GM12892 (cell line): ENCODE measurements at regions not wholly inside any gene's neighbourhood (a gene's known extent, or its start where the extent isn't known, plus 50 kb on each side); places are given as distances from the start of the nearest gene placed in this dataset.

Source experiments
- DNase-seq: peaks from one replicate; pipeline ENCODE4 v3.0.0; 2011; ENCODE audit not compliant: insufficient read length
- FAIRE-seq: peaks from 2 replicates; lab custom pipeline; 2011; peaks lifted over from hg19 to GRCh38; lab: Jason Lieb, UNC
- POLR2A ChIP-seq: IDR thresholded peaks from 2 replicates; pipeline ENCODE4 v1.6.1; 2011; ENCODE audit warnings: low read depth, low read length, control low read depth
- POLR2AphosphoS5 ChIP-seq: IDR thresholded peaks from 2 replicates; pipeline ENCODE4 v1.6.1; 2011; ENCODE audit warnings: low read depth, low read length, control low read depth
- TAF1 ChIP-seq: IDR thresholded peaks from 2 replicates; pipeline ENCODE4 v1.6.1; 2011; ENCODE audit warnings: low read depth, mild to moderate bottlenecking, control low read depth, low read length, borderline replicate concordance

GRCh38 chr15:97210277-97210676 lies 750.2 kb upstream of the ARRDC4 start:
- FAIRE-seq (no peak), DNase-seq (no peak)
- TF ChIP-seq POLR2AphosphoS5 (no peak), POLR2A (no peak), TAF1 (no peak)

DNA sequence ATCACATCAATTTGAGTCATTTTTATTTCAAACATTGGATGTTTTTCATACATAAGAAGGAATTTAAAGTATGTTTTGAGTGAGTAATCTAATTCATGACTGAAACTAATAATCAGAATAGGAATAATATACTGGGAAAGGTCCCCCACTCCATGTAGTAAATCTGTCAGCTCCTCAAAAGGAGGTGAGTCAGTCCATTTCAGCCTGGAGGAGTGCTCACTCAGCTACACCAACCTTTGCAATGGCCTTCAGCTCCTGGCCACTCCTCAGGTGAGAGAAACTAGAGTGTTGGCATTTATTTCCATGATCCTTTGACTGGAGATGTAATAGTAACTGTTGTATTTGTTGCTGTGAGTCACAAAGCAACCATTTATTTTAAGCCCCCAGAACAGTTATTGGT lies 744.9 kb upstream of the ARRDC4 start:
- TF ChIP-seq POLR2A (no peak), POLR2AphosphoS5 (no peak), TAF1 (no peak)
- no peak for DNase-seq
- no peak for FAIRE-seq

DNA sequence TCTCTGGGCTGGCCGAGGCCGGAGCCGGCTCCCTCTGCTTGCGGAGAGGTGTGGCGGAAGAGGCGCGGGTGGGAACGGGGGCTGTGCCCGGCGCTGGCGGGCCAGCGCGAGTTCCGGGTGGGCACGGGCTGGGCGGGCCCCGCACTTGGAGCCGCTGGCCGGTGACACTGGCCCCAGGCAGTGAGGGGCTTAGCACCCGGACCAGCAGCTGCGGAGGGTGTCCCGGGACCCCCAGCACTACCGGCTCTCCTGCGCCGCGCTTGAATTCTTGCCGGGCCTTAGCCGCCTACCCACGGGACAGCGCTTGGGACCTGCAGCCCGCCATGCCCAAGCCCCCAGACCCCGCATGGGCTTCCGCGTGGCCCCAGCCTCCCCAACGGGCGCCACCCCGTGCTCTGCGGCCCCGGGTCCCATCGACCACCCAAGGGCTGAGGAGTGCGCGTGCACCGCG lies 736.3 kb upstream of the ARRDC4 start:
- FAIRE-seq (no peak), DNase-seq (no peak)
- TF ChIP-seq TAF1 = no peak
- TF ChIP-seq POLR2A = no peak

DNA sequence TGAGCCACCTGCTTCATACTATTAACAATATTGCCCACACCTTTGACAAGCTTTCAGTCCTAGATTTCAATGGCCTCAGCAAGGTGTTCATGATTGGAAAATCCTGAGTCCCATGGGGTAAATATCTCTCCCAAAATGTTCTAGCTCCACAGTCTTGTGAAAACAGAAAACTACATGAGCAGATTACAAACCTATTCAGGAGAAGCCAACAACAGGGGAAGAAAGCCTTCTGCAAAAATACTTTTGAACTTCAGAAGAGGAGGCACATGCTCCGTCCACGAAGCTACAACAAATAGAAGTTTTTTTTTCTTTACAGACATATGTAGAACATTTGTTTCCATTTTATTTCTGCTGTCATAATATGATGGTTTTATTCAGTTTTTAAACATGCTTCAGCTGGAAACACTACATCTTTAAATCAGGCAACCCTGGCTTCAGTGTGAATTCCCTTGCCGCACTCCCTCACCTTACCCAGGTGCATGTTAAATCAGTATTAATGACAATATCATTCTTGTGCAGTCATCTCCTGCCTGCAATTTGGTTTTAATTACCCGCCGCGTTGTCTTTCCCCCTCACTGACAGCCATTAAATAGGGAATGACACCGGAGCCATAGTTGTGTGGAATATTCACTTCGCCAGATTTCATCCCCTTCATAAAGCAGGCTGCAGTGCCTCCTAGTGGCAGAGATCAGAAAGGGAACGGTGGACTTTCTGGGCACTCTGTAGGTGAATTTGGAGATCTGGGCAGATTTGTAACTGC lies 725.5 kb upstream of the ARRDC4 start:
- FAIRE-seq (peak; percentile 30), DNase-seq (peak; percentile 5)
- no peak for TF ChIP-seq TAF1
- TF ChIP-seq POLR2A = no peak
- TF ChIP-seq POLR2AphosphoS5 = no peak

DNA sequence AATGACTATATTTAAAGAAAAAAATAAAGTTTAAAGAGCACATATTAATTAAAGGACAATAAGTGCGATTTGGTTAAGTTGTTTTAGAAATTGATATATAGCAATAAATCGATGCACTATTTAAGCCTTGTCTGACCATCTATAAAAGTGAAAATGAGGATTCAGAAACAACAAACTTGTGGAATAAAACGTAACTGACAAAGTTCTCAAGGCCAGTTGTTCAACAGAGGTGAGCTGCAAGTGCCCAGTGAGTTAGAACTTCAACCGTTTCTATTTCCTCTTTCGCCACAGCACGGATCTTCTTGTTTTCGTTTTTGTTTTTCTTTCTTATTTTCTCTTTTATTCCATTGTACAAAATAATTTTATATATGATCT lies 724.9 kb upstream of the ARRDC4 start:
- DNase-seq (no peak), FAIRE-seq (no peak)
- TF ChIP-seq TAF1 (no peak), POLR2A (no peak), POLR2AphosphoS5 (no peak)

DNA sequence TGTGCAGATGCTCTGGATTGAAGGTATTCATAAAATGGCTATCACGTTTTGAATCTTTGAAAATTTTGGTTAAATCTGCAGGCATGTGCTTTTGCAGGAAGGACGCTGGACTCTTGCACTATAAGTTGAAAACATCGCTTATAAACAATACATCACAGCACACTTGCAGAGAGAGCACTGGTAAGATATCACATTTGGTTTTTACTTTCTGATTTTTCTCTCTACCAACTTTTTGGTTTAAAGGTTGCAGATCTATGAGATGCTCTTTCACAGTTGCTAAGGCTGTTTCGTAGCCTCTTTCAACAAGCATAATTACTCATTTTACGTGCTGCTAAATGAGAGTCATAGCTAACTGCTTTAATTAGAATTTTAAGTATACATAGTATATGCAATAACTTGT lies 724.4 kb upstream of the ARRDC4 start:
- DNase-seq (no peak), FAIRE-seq (no peak)
- TF ChIP-seq POLR2A = no peak
- TF ChIP-seq POLR2AphosphoS5 = no peak
- TF ChIP-seq TAF1 = no peak

DNA sequence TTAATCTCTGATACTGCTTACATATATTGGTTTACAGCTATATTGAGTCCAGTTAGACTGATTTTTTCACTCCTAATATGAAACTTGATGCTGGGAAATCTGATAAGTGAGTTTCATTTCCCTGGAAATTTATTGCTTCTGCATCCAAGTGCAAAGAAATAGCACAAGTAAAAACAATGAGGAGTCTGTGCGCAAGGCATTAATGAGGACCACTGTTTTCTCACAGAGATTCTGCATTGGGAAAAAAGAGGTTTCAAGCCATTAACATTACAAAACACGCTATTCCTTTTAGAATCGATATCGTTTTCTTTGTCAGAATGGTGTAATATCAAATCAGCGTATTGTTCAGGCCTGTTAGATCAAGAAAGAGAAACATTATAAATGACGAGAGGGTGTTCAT lies 723.3 kb upstream of the ARRDC4 start:
- DNase-seq = no peak
- TF ChIP-seq POLR2A (no peak), POLR2AphosphoS5 (no peak), TAF1 (no peak)
- no peak for FAIRE-seq

GRCh38 chr15:97248376-97248775 lies 712.1 kb upstream of the ARRDC4 start:
- DNase-seq (no peak), FAIRE-seq (no peak)
- no peak for TF ChIP-seq POLR2A
- TF ChIP-seq POLR2AphosphoS5 = no peak
- no peak for TF ChIP-seq TAF1

DNA sequence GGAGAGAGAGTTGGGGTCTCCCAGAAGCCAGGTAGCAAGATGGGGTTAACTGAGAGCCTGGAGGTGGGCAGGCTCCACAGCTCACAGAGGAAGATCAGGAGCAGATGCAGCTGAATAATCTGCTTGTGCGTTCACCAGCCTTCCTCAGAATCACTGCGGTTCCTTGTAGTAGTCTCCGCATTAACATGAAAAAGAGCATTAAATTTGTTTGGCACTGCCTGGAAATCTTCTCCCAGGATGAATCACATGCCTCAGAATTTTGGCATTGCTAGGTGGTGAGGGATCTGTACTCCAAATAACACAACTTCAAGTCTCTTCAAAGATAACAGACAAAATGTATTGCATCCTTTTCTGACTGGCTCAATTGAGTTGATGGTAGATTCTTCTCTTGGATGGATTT lies 700.6 kb upstream of the ARRDC4 start:
- no peak for DNase-seq
- TF ChIP-seq POLR2A (no peak), TAF1 (no peak), POLR2AphosphoS5 (no peak)
- FAIRE-seq = no peak

- no peak for TF ChIP-seq TAF1
- no peak for TF ChIP-seq POLR2AphosphoS5
- TF ChIP-seq POLR2A = no peak
- DNase-seq = no peak
- no peak for FAIRE-seq
Measured at GRCh38 chr15:97301166-97301565, 659.3 kb upstream of the ARRDC4 start.

DNA sequence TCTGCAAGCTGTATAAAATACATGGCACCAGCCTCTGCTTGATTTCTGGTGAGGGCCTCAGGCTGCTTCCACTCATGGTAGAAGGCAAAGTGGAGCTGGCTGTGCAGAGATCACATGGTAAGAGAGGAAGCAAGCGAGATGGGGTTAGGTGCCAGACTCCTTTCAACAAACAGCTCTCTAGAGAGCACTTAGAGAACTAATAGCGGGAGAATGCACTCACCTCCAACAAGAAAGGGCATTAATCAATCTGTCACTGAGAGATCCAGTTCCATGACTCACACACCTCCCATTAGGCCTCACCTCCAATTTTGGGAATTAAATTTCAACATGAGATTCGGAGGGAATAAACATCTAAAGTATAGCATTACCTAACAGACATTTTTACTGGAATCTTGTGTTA lies 644.1 kb upstream of the ARRDC4 start:
- TF ChIP-seq POLR2AphosphoS5 (no peak), POLR2A (no peak), TAF1 (no peak)
- DNase-seq (no peak), FAIRE-seq (no peak)

- TF ChIP-seq POLR2AphosphoS5 (no peak), TAF1 (no peak), POLR2A (no peak)
- FAIRE-seq (no peak), DNase-seq (no peak)
Measured at GRCh38 chr15:97317163-97317562, 643.3 kb upstream of the ARRDC4 start.

GRCh38 chr15:97319291-97319690 lies 641.2 kb upstream of the ARRDC4 start:
- no peak for FAIRE-seq
- no peak for TF ChIP-seq POLR2A
- TF ChIP-seq POLR2AphosphoS5 = no peak
- TF ChIP-seq TAF1 = no peak

More at GRCh38 chr15:97319291-97319690, 641.2 kb upstream of the ARRDC4 start:
- no peak for DNase-seq
